Prostate gland (tissue), 2 donors: ENCODE measurements at regions not wholly inside any gene's neighbourhood (a gene's known extent, or its start where the extent isn't known, plus 50 kb on each side); places are given as distances from the start of the nearest gene placed in this dataset.

Source experiments
- POLR2A ChIP-seq: fragments of 450-650 bp; IDR thresholded peaks from one replicate; pipeline ENCODE4 v1.6.1; 2016; ENCODE audit warnings: antibody characterized with exemption, mild to moderate bottlenecking
- TF ChIP-seq, protein P1 (sequence below), 4 experiments: fragments of 200-600 bp in 2 of 4; fragments of 450-650 bp in 2 of 4; sonication (generic) in 2 of 4; IDR thresholded peaks; 1 replicate in 3 of 4; 2 replicates in 1 of 4; pipeline ENCODE4 v1.5.1; 2016 to 2019; ENCODE audit warnings: antibody characterized with exemption in 4 of 4, mild to moderate bottlenecking in 2 of 4, moderate library complexity in 2 of 4

DNA sequence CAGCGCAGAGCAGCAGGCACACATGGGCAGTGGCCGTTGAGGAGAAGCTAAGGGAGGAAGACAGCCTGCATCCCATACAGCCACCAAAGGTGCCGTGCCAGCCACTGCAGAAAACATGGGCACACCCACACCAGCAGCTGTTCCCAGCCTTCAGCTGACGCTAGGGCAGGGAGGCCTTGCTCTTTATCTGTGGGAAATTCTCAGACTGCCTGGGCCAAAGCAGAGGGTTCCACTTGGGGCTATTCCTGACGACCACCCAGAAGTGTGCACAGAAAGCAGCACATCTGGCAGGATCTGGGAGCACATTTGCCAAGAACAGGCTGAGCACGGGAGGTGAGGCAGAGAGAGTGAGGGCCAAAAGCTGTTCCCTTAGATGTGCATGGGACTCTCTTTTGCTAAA lies 101.3 kb upstream of the SOX11 start:
- TF ChIP-seq, protein P1, sequence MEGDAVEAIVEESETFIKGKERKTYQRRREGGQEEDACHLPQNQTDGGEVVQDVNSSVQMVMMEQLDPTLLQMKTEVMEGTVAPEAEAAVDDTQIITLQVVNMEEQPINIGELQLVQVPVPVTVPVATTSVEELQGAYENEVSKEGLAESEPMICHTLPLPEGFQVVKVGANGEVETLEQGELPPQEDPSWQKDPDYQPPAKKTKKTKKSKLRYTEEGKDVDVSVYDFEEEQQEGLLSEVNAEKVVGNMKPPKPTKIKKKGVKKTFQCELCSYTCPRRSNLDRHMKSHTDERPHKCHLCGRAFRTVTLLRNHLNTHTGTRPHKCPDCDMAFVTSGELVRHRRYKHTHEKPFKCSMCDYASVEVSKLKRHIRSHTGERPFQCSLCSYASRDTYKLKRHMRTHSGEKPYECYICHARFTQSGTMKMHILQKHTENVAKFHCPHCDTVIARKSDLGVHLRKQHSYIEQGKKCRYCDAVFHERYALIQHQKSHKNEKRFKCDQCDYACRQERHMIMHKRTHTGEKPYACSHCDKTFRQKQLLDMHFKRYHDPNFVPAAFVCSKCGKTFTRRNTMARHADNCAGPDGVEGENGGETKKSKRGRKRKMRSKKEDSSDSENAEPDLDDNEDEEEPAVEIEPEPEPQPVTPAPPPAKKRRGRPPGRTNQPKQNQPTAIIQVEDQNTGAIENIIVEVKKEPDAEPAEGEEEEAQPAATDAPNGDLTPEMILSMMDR (IDR thresholded peaks at IDR 0.05): no peak
- TF ChIP-seq POLR2A: no peak
